H1 (cell line): ENCODE measurements at regions not wholly inside any gene's neighbourhood (a gene's known extent, or its start where the extent isn't known, plus 50 kb on each side); places are given as distances from the start of the nearest gene placed in this dataset.

Source experiments
- CTCF ChIA-PET: fragments of 300-600 bp; sonication (Branson Sonifier 250); formaldehyde crosslinking; loops from one replicate; lab custom pipeline; 2021; ENCODE audit not compliant: partially characterized antibody; lab: Charles Lee
- POLR2A ChIA-PET: fragments of 300-600 bp; sonication (Branson Sonifier 250); formaldehyde crosslinking; loops from one replicate; lab custom pipeline; 2021; ENCODE audit warnings: inconsistent platforms; ENCODE audit not compliant: partially characterized antibody; lab: Charles Lee
- DNase-seq, 2 experiments: peaks; one replicate each; pipeline versions ENCODE4 v3.0.0 to v3.0.0-alpha.2; 2010 to 2022; ENCODE audit warnings: low spot score in 2 of 2, low read depth in 1 of 2, mixed read lengths in 1 of 2
- FAIRE-seq: peaks from 2 replicates; lab custom pipeline; 2011; peaks lifted over from hg19 to GRCh38; lab: Jason Lieb, UNC
- H2AFZ ChIP-seq: 2 replicates; pipeline ENCODE4 v1.8.1; 2012; ENCODE audit warnings: low read length, inconsistent platforms
- H2AK5ac ChIP-seq: 2 replicates; pipeline ENCODE4 v1.6.1; 2013; ENCODE audit warnings: low read depth, low read length
- H2BK120ac ChIP-seq: replicated peaks from 2 replicates; pipeline ENCODE3; 2013; ENCODE audit warnings: low read depth, low read length, inconsistent platforms
- H2BK12ac ChIP-seq: 2 replicates; pipeline ENCODE4 v1.6.1; 2013; ENCODE audit warnings: low read depth, low read length
- H2BK15ac ChIP-seq: 2 replicates; pipeline ENCODE4 v1.6.1; 2013; ENCODE audit warnings: low read length
- H2BK20ac ChIP-seq: 2 replicates; pipeline ENCODE4 v1.6.1; 2013; ENCODE audit warnings: low read length
- H2BK5ac ChIP-seq: 2 replicates; pipeline ENCODE4 v1.6.1; 2013; ENCODE audit warnings: low read depth, low read length
- H3K14ac ChIP-seq: 2 replicates; pipeline ENCODE4 v1.6.1; 2013; ENCODE audit warnings: inconsistent platforms; ENCODE audit not compliant: insufficient read length
- H3K18ac ChIP-seq: 2 replicates; pipeline ENCODE4 v1.6.1; 2013; ENCODE audit warnings: low read length; ENCODE audit errors: extremely low read depth
- H3K23ac ChIP-seq: 2 replicates; pipeline ENCODE4 v1.6.1; 2013; ENCODE audit warnings: inconsistent platforms; ENCODE audit not compliant: insufficient read length
- H3K23me2 ChIP-seq: 2 replicates; pipeline ENCODE4 v1.6.1; 2013; ENCODE audit warnings: low read depth, low read length
- H3K27ac ChIP-seq: 2 replicates; pipeline ENCODE4 v1.6.1; 2011; ENCODE audit warnings: low read depth, low read length, inconsistent platforms
- H3K27me3 ChIP-seq, 4 experiments: replicated peaks in 1 of 4; 1 replicate in 1 of 4; 2 replicates in 3 of 4; pipeline versions ENCODE4 v1.6.1 to v1.8.1; 2011 to 2013; ENCODE audit warnings: low read length in 3 of 4, mild to moderate bottlenecking in 3 of 4, inconsistent platforms in 2 of 4, mixed read lengths in 2 of 4, moderate library complexity in 1 of 4; ENCODE audit not compliant: control insufficient read depth in 3 of 4, insufficient read depth in 3 of 4; ENCODE audit errors: extremely low read depth in 1 of 4
- H3K36me3 ChIP-seq, 4 experiments: 2 replicates each; pipeline versions ENCODE4 v1.6.1 to v1.8.1; 2011 to 2013; ENCODE audit warnings: mild to moderate bottlenecking in 4 of 4, low read length in 3 of 4, moderate library complexity in 2 of 4, control low read depth in 1 of 4, inconsistent platforms in 1 of 4; ENCODE audit not compliant: insufficient read depth in 4 of 4, control insufficient read depth in 2 of 4
- H3K4ac ChIP-seq: replicated peaks from 2 replicates; pipeline ENCODE3; 2013; ENCODE audit warnings: low read length, low read depth, mixed read lengths, inconsistent platforms; ENCODE audit not compliant: insufficient read length
- H3K4me1 ChIP-seq, 4 experiments: replicated peaks in 1 of 4; 1 replicate in 1 of 4; 2 replicates in 3 of 4; pipeline versions ENCODE4 v1.6.1 to v1.8.1; 2011 to 2013; ENCODE audit warnings: low read length in 3 of 4, inconsistent platforms in 2 of 4, mixed read lengths in 1 of 4; ENCODE audit not compliant: insufficient read depth in 4 of 4, control insufficient read depth in 3 of 4
- H3K4me2 ChIP-seq, 2 experiments: 2 replicates each; pipeline versions ENCODE4 v1.6.1 to v1.8.1; 2011 to 2013; ENCODE audit warnings: low read depth in 2 of 2, low read length in 2 of 2, control low read depth in 1 of 2, inconsistent platforms in 1 of 2, mild to moderate bottlenecking in 1 of 2; ENCODE audit not compliant: insufficient read depth in 1 of 2
- H3K4me3 ChIP-seq, 4 experiments: fragments of 200-600, 300-600 bp in 1 of 4; sonication (generic), shearing (Covaris generic), sonication (Bioruptor Twin) in 1 of 4; 2 replicates each; pipeline versions ENCODE4 v1.5.1 to v1.8.1; 2011 to 2016; ENCODE audit warnings: low read length in 4 of 4, low read depth in 3 of 4, control low read depth in 2 of 4, inconsistent platforms in 2 of 4, mild to moderate bottlenecking in 2 of 4, mixed read lengths in 1 of 4, moderate library complexity in 1 of 4; ENCODE audit not compliant: insufficient read depth in 2 of 4; ENCODE audit errors: extremely low read depth in 1 of 4
- H3K56ac ChIP-seq: replicated peaks from 2 replicates; pipeline ENCODE3; 2013; ENCODE audit warnings: low read depth, mild to moderate bottlenecking, mixed read lengths, low read length, inconsistent platforms; ENCODE audit not compliant: insufficient read length
- H3K79me1 ChIP-seq: 2 replicates; pipeline ENCODE4 v1.6.1; 2013; ENCODE audit warnings: low read depth, low read length, control low read depth
- H3K79me2 ChIP-seq, 2 experiments: 2 replicates each; pipeline versions ENCODE4 v1.6.1 to v1.8.1; 2012 to 2013; ENCODE audit warnings: low read length in 2 of 2, mild to moderate bottlenecking in 2 of 2, inconsistent platforms in 1 of 2; ENCODE audit not compliant: insufficient read depth in 2 of 2, control insufficient read depth in 1 of 2
- H3K9ac ChIP-seq, 4 experiments: replicated peaks in 1 of 4; 1 replicate in 1 of 4; 2 replicates in 3 of 4; pipeline versions ENCODE4 v1.6.1 to v1.8.1; 2011 to 2013; ENCODE audit warnings: low read depth in 3 of 4, low read length in 3 of 4, control low read depth in 2 of 4, mild to moderate bottlenecking in 2 of 4, moderate library complexity in 2 of 4, inconsistent platforms in 1 of 4; ENCODE audit errors: extremely low read depth in 1 of 4
- H3K9me3 ChIP-seq, 2 experiments: 2 replicates each; pipeline versions ENCODE4 v1.6.1 to v1.8.1; 2012 to 2013; ENCODE audit warnings: mild to moderate bottlenecking in 2 of 2, moderate library complexity in 2 of 2, control low read depth in 1 of 2, inconsistent platforms in 1 of 2, low read depth in 1 of 2, low read length in 1 of 2, mixed read lengths in 1 of 2; ENCODE audit not compliant: insufficient read depth in 2 of 2
- H4K20me1 ChIP-seq, 2 experiments: replicated peaks in 1 of 2; 2 replicates each; pipeline versions ENCODE3 to v1.8.1; 2011 to 2013; ENCODE audit warnings: inconsistent platforms in 2 of 2, low read length in 2 of 2, mild to moderate bottlenecking in 1 of 2; ENCODE audit not compliant: insufficient read depth in 2 of 2, control insufficient read depth in 1 of 2
- H4K5ac ChIP-seq: 2 replicates; pipeline ENCODE4 v1.6.1; 2013; ENCODE audit warnings: low read length, low read depth, mixed read lengths, inconsistent platforms; ENCODE audit not compliant: insufficient read length
- H4K8ac ChIP-seq: 2 replicates; pipeline ENCODE4 v1.8.0; 2013; ENCODE audit warnings: mild to moderate bottlenecking, moderate library complexity, low read length, inconsistent platforms; ENCODE audit not compliant: insufficient read depth; ENCODE audit errors: extremely low read depth
- H4K91ac ChIP-seq: replicated peaks from 2 replicates; pipeline ENCODE3; 2013; ENCODE audit warnings: low read length, mixed read lengths, inconsistent platforms; ENCODE audit not compliant: insufficient read length
- ASH2L ChIP-seq: fragments of 200-600, 300-600 bp; sonication (generic); IDR thresholded peaks from one replicate; pipeline ENCODE4 v1.7.1; 2017; ENCODE audit warnings: low read length
- BCL11A ChIP-seq, 2 experiments: IDR thresholded peaks; one replicate each; pipeline ENCODE4 v1.6.1; 2011; ENCODE audit warnings: low read depth in 2 of 2, low read length in 2 of 2, mild to moderate bottlenecking in 2 of 2
- CREB1 ChIP-seq: IDR thresholded peaks from 2 replicates; pipeline ENCODE4 v1.6.1; 2012; ENCODE audit warnings: inconsistent platforms
- EZH2 ChIP-seq: fragments of 200-600 bp; sonication (generic); IDR thresholded peaks from 2 replicates; pipeline ENCODE4 v1.7.1; 2012; ENCODE audit warnings: low read depth, mild to moderate bottlenecking, moderate library complexity, low read length, inconsistent platforms; ENCODE audit not compliant: severe bottlenecking
- FOSL1 ChIP-seq: IDR thresholded peaks from 2 replicates; pipeline ENCODE4 v1.6.1; 2011; ENCODE audit warnings: mild to moderate bottlenecking, low read depth, low read length, moderate library complexity; ENCODE audit not compliant: insufficient read depth
- HDAC6 ChIP-seq: IDR thresholded peaks from one replicate; pipeline ENCODE4 v1.7.1; 2012; ENCODE audit warnings: low read depth, mild to moderate bottlenecking, inconsistent platforms, low read length, moderate library complexity
- KDM1A ChIP-seq: fragments of 200-600, 300-600 bp; sonication (generic); IDR thresholded peaks from 2 replicates; pipeline ENCODE4 v1.7.1; 2016; ENCODE audit warnings: mild to moderate bottlenecking, low read length, borderline replicate concordance
- KDM4A ChIP-seq: IDR thresholded peaks from one replicate; pipeline ENCODE4 v1.7.1; 2012; ENCODE audit warnings: low read depth, mild to moderate bottlenecking, moderate library complexity, low read length, inconsistent platforms; ENCODE audit not compliant: severe bottlenecking
- NRF1 ChIP-seq: IDR thresholded peaks from 2 replicates; pipeline ENCODE4 v1.6.1; 2011; ENCODE audit warnings: mild to moderate bottlenecking, low read depth, low read length, improper control_type of control experiment
- RFX5 ChIP-seq: IDR thresholded peaks from 2 replicates; pipeline ENCODE4 v1.6.1; 2011; ENCODE audit warnings: low read depth, low read length, improper control_type of control experiment, borderline replicate concordance
- SAP30 ChIP-seq: fragments of 300-600 bp; sonication (generic); IDR thresholded peaks from 2 replicates; pipeline ENCODE4 v1.7.1; 2012; ENCODE audit warnings: low read length, moderate library complexity, mild to moderate bottlenecking, inconsistent platforms; ENCODE audit not compliant: insufficient read depth, insufficient replicate concordance
- SP1 ChIP-seq: IDR thresholded peaks from 2 replicates; pipeline ENCODE4 v1.6.1; 2011; ENCODE audit warnings: low read depth, low read length
- SUZ12 ChIP-seq: fragments of 200-600 bp; sonication (generic); IDR thresholded peaks from 2 replicates; pipeline ENCODE4 v1.6.1; 2012; ENCODE audit warnings: mild to moderate bottlenecking, inconsistent platforms, low read length, moderate library complexity, mixed read lengths
- WGBS, 2 experiments: shearing (Covaris generic) in 1 of 2; methylation state at CpG; one replicate each; pipeline versions ENCODE4 v1.1.6 to v1.1.7; 2013 to 2015; ENCODE audit warnings: low lambda C conversion rate in 2 of 2, mixed read lengths in 2 of 2, inconsistent platforms in 1 of 2, low coverage in 1 of 2, missing lambda C conversion rate in 1 of 2; ENCODE audit not compliant: insufficient replicate concordance in 2 of 2, insufficient coverage in 1 of 2, insufficient read length in 1 of 2; ENCODE audit errors: extremely low coverage in 1 of 2, missing lambda C conversion rate in 1 of 2; 5-methylcytosine and 5-hydroxymethylcytosine counted together

- no peak overlapping the region for H2AFZ ChIP-seq
- H3K4me3 ChIP-seq, result no peak overlapping the region
- H3K9me3 ChIP-seq, result no peaks in the 10 kb centered on the region
- H3K56ac ChIP-seq, result no peak overlapping the region
- no peak overlapping the region for H4K5ac ChIP-seq
- H3K27me3 ChIP-seq, result no peaks in the 10 kb centered on the region
- H4K91ac ChIP-seq, result no peak overlapping the region
- 92% methylated on average over 3 of the region's 3 CpGs; no CpG with 5 or more reads in 1 of the 2 experiments for WGBS, 2 experiments
- no peak overlapping the region for H2BK120ac ChIP-seq
- H2BK20ac ChIP-seq, result no peak overlapping the region
- FAIRE-seq (no peak), DNase-seq (no peak)
- no peak overlapping the region for H3K18ac ChIP-seq
- ChIA-PET POLR2A (no interaction called here), CTCF (interaction anchor here (0.9 kb wide), 1 partner anchor 52 kb away, joined by 3 read pairs; no protein-coding TSS in a partner anchor)
- no peak overlapping the region for H3K23ac ChIP-seq
- no peaks in the 10 kb centered on the region for H4K20me1 ChIP-seq
- no peaks in the 10 kb centered on the region for H3K79me2 ChIP-seq
- H3K36me3 ChIP-seq, result no peaks in the 10 kb centered on the region
- H2BK5ac ChIP-seq, result no peak overlapping the region
- no peak overlapping the region for H3K4ac ChIP-seq
- no peaks in the 10 kb centered on the region for H3K79me1 ChIP-seq
- no peak overlapping the region for H2BK12ac ChIP-seq
- no peaks in the 10 kb centered on the region for H3K23me2 ChIP-seq
- no peak overlapping the region for H4K8ac ChIP-seq
- H3K14ac ChIP-seq, result no peak overlapping the region
- no peak overlapping the region for H3K4me2 ChIP-seq
- no peaks in the 10 kb centered on the region for H3K4me1 ChIP-seq
- no peak overlapping the region for H2AK5ac ChIP-seq
- no peak overlapping the region for H2BK15ac ChIP-seq
- no peak overlapping the region for H3K27ac ChIP-seq
- H3K9ac ChIP-seq, result no peak overlapping the region
- TF ChIP-seq CREB1 (no peak), HDAC6 (no peak), NRF1 (no peak), BCL11A (IDR thresholded peaks at IDR 0.05; ENCODE audit: low read depth in 2 of 2, low read length in 2 of 2) (no peak), FOSL1 (no peak), SP1 (no peak), SUZ12 (no peak), KDM4A (no peak), EZH2 (no peak), ASH2L (no peak), KDM1A (no peak), SAP30 (no peak), RFX5 (no peak)
These were observed 214.9 kb upstream of the DAB2 start for GRCh38 chr5:39639618-39640089.
